ENCODE measurements at regions not wholly inside any gene's neighbourhood (a gene's known extent, or its start where the extent isn't known, plus 50 kb on each side); places are given as distances from the start of the nearest gene placed in this dataset.

DNA sequence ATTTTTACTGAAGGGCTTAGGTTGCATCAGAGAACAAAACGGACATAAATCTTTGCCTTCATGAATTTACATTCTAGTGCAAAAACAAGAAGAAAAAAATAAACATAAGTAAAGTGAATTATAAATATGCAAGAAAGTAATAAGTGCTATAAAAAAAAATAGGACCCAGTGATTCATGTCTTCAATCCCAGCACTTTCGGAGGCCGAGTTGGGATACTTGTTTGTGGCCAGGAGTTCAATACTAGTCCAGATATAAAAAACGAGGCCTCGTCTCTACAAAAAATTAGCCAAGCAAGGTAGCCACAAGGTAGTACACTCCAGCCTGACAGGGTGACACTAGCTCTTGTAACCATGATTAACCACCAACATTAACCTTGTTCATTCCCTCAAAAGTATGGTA is 193.5 kb downstream of the SIM1 start:
- TF ChIP-seq, protein P1, sequence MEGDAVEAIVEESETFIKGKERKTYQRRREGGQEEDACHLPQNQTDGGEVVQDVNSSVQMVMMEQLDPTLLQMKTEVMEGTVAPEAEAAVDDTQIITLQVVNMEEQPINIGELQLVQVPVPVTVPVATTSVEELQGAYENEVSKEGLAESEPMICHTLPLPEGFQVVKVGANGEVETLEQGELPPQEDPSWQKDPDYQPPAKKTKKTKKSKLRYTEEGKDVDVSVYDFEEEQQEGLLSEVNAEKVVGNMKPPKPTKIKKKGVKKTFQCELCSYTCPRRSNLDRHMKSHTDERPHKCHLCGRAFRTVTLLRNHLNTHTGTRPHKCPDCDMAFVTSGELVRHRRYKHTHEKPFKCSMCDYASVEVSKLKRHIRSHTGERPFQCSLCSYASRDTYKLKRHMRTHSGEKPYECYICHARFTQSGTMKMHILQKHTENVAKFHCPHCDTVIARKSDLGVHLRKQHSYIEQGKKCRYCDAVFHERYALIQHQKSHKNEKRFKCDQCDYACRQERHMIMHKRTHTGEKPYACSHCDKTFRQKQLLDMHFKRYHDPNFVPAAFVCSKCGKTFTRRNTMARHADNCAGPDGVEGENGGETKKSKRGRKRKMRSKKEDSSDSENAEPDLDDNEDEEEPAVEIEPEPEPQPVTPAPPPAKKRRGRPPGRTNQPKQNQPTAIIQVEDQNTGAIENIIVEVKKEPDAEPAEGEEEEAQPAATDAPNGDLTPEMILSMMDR (IDR thresholded peaks at IDR 0.05; ENCODE audit: insufficient read depth, low read length) = no peak
- TF ChIP-seq POLR2AphosphoS5 (IDR thresholded peaks at IDR 0.05; ENCODE audit: low read depth) (no peak), GABPA (IDR thresholded peaks at IDR 0.05; ENCODE audit: low read depth) (no peak)
- TF ChIP-seq, protein P2, sequence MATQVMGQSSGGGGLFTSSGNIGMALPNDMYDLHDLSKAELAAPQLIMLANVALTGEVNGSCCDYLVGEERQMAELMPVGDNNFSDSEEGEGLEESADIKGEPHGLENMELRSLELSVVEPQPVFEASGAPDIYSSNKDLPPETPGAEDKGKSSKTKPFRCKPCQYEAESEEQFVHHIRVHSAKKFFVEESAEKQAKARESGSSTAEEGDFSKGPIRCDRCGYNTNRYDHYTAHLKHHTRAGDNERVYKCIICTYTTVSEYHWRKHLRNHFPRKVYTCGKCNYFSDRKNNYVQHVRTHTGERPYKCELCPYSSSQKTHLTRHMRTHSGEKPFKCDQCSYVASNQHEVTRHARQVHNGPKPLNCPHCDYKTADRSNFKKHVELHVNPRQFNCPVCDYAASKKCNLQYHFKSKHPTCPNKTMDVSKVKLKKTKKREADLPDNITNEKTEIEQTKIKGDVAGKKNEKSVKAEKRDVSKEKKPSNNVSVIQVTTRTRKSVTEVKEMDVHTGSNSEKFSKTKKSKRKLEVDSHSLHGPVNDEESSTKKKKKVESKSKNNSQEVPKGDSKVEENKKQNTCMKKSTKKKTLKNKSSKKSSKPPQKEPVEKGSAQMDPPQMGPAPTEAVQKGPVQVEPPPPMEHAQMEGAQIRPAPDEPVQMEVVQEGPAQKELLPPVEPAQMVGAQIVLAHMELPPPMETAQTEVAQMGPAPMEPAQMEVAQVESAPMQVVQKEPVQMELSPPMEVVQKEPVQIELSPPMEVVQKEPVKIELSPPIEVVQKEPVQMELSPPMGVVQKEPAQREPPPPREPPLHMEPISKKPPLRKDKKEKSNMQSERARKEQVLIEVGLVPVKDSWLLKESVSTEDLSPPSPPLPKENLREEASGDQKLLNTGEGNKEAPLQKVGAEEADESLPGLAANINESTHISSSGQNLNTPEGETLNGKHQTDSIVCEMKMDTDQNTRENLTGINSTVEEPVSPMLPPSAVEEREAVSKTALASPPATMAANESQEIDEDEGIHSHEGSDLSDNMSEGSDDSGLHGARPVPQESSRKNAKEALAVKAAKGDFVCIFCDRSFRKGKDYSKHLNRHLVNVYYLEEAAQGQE (IDR thresholded peaks at IDR 0.05; ENCODE audit: insufficient replicate concordance, low read depth) = no peak

All from HL-60 (cell line).